ENCODE measurements at regions not wholly inside any gene's neighbourhood (a gene's known extent, or its start where the extent isn't known, plus 50 kb on each side); places are given as distances from the start of the nearest gene placed in this dataset.

GRCh38 chr10:56057860-56058259 lies 303.2 kb downstream of the ZWINT start:
- TF ChIP-seq, protein P1, sequence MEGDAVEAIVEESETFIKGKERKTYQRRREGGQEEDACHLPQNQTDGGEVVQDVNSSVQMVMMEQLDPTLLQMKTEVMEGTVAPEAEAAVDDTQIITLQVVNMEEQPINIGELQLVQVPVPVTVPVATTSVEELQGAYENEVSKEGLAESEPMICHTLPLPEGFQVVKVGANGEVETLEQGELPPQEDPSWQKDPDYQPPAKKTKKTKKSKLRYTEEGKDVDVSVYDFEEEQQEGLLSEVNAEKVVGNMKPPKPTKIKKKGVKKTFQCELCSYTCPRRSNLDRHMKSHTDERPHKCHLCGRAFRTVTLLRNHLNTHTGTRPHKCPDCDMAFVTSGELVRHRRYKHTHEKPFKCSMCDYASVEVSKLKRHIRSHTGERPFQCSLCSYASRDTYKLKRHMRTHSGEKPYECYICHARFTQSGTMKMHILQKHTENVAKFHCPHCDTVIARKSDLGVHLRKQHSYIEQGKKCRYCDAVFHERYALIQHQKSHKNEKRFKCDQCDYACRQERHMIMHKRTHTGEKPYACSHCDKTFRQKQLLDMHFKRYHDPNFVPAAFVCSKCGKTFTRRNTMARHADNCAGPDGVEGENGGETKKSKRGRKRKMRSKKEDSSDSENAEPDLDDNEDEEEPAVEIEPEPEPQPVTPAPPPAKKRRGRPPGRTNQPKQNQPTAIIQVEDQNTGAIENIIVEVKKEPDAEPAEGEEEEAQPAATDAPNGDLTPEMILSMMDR (IDR thresholded peaks at IDR 0.05; ENCODE audit: control extremely low read depth in 1 of 3, insufficient read depth in 1 of 3, low read depth in 1 of 3, low read length in 3 of 3) = no peak
- TF ChIP-seq, protein P2, sequence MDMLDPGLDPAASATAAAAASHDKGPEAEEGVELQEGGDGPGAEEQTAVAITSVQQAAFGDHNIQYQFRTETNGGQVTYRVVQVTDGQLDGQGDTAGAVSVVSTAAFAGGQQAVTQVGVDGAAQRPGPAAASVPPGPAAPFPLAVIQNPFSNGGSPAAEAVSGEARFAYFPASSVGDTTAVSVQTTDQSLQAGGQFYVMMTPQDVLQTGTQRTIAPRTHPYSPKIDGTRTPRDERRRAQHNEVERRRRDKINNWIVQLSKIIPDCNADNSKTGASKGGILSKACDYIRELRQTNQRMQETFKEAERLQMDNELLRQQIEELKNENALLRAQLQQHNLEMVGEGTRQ (IDR thresholded peaks at IDR 0.05; ENCODE audit: low read length) = no peak
- TF ChIP-seq POLR2A (IDR thresholded peaks at IDR 0.05; ENCODE audit: control extremely low read depth in 1 of 2, low read depth in 2 of 2, low read length in 2 of 2) (no peak), TEAD4 (IDR thresholded peaks at IDR 0.05; ENCODE audit: low read depth, low read length) (no peak), POLR2AphosphoS5 (IDR thresholded peaks at IDR 0.05; ENCODE audit: low read depth, low read length) (no peak), JUN (IDR thresholded peaks at IDR 0.05; ENCODE audit: low read depth, low read length) (no peak)
- TF ChIP-seq, protein P3, sequence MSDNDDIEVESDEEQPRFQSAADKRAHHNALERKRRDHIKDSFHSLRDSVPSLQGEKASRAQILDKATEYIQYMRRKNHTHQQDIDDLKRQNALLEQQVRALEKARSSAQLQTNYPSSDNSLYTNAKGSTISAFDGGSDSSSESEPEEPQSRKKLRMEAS (IDR thresholded peaks at IDR 0.05) = no peak

All from H1 (cell line).